ENCODE measurements at regions not wholly inside any gene's neighbourhood (a gene's known extent, or its start where the extent isn't known, plus 50 kb on each side); places are given as distances from the start of the nearest gene placed in this dataset.
A peak's percentile ranks its signal among the peaks of the same experiment; 100 is the strongest.

- TF ChIP-seq ZBTB11 (CRISPR knock-in tag; IDR thresholded peaks at IDR 0.05) (no peak), ZBED1 (IDR thresholded peaks at IDR 0.05; ENCODE audit: borderline replicate concordance) (no peak)
Measured at GRCh38 chr2:81282151-81282769, 977.7 kb upstream of the LRRTM1 start (continued).

- Histone ChIP-seq H3K9ac (ENCODE audit: control insufficient read depth, insufficient read depth, low read length) (no peak overlapping the region), H3K4me1 (ENCODE audit: control insufficient read depth, insufficient read depth, low read length) (no peaks in the 10 kb centered on the region), H3K27ac (ENCODE audit: control insufficient read depth, insufficient read depth) (no peak overlapping the region), H3K27me3 (replicated peaks in 1 of 2; ENCODE audit: control insufficient read depth in 2 of 2, insufficient read depth in 2 of 2, low read length in 1 of 2) (no peaks in the 10 kb centered on the region), H3K9me3 (replicated peaks; ENCODE audit: control insufficient read depth, insufficient read depth, low read length) (no peaks in the 10 kb centered on the region), H3K4me2 (ENCODE audit: control insufficient read depth, insufficient read depth) (no peak overlapping the region), H3K4me3 (no peak overlapping the region), H2AFZ (ENCODE audit: control insufficient read depth, low read depth, low read length) (no peak overlapping the region), H3K79me2 (ENCODE audit: control insufficient read depth, insufficient read depth, low read length) (no peaks in the 10 kb centered on the region), H4K20me1 (ENCODE audit: control insufficient read depth, insufficient read depth) (no peaks in the 10 kb centered on the region), H3K36me3 (ENCODE audit: control insufficient read depth in 2 of 2, insufficient read depth in 2 of 2, low read length in 1 of 2) (no peaks in the 10 kb centered on the region)
- 0% methylated on average over 1 of the region's 1 CpG for WGBS (ENCODE audit: insufficient coverage, insufficient replicate concordance, low lambda C conversion rate, missing lambda C conversion rate)
- ATAC-seq, result peak; percentile 52
- POLR2A ChIA-PET, result no interaction called here
- in situ Hi-C loops (cut with MboI), result no loop called here
- no peak for DNase-seq (ENCODE audit: low read depth, low spot score)
- SMC1A ChIA-PET (ENCODE audit: uncharacterized antibody, unreplicated experiment), result no interaction called here
- no peak for FAIRE-seq
- TF ChIP-seq ATF3 (IDR thresholded peaks at IDR 0.05; ENCODE audit: borderline replicate concordance, extremely low read depth, low read depth, low read length) (no peak), SMAD1 (IDR thresholded peaks at IDR 0.05; ENCODE audit: low read depth, partially characterized antibody) (no peak), MTA2 (IDR thresholded peaks at IDR 0.05; ENCODE audit: low read depth) (no peak), NKRF (conservative IDR thresholded peaks at IDR 0.05) (no peak), NRF1 (conservative IDR thresholded peaks at IDR 0.05; ENCODE audit: low read depth, low read length) (no peak), EGR1 (IDR thresholded peaks at IDR 0.05; ENCODE audit: borderline replicate concordance in 1 of 2, low read depth in 2 of 2, low read length in 2 of 2) (no peak), MEF2A (IDR thresholded peaks at IDR 0.05; ENCODE audit: insufficient read depth, low read depth, low read length) (no peak), PKNOX1 (IDR thresholded peaks at IDR 0.05) (no peak), E2F4 (IDR thresholded peaks at IDR 0.05; ENCODE audit: low read depth, low read length) (no peak)
- BruUV-seq (replicated peaks), result no TSS peak
- CTCF ChIA-PET, result interaction anchor here (1.1 kb wide), 1 partner anchor 12 kb away, joined by 3 read pairs; no protein-coding TSS in a partner anchor
- intact Hi-C loops (cut with micrococcal nuclease; ENCODE audit: unreplicated experiment), result no loop called here
- RAD21 ChIA-PET (ENCODE audit: unreplicated experiment), result no interaction called here
Measured at GRCh38 chr2:81276595-81276994, 972.0 kb upstream of the LRRTM1 start.
